Mesothelial cell of epicardium (in vitro differentiated cells): ENCODE measurements at regions not wholly inside any gene's neighbourhood (a gene's known extent, or its start where the extent isn't known, plus 50 kb on each side); places are given as distances from the start of the nearest gene placed in this dataset.
A peak's percentile ranks its signal among the peaks of the same experiment; 100 is the strongest.

Source experiments
- DNase-seq, 2 experiments: peaks; one replicate each; pipeline ENCODE4 v3.0.0; 2021; ENCODE audit warnings: low spot score in 2 of 2; ENCODE audit not compliant: unreplicated experiment in 2 of 2
- H3K27ac Mint-ChIP-seq: 2 replicates; pipeline ENCODE4 v1.8.0; 2021; ENCODE audit warnings: mixed read lengths
- H3K27me3 Mint-ChIP-seq: 2 replicates; pipeline ENCODE4 v1.8.0; 2021; ENCODE audit warnings: low read depth, mixed read lengths
- H3K36me3 Mint-ChIP-seq: 2 replicates; pipeline ENCODE4 v1.8.0; 2021; ENCODE audit warnings: mixed read lengths
- H3K4me1 Mint-ChIP-seq: 2 replicates; pipeline ENCODE4 v1.8.0; 2021; ENCODE audit warnings: mixed read lengths
- H3K4me3 Mint-ChIP-seq: 2 replicates; pipeline ENCODE4 v1.8.0; 2021; ENCODE audit warnings: mild to moderate bottlenecking, moderate library complexity, mixed read lengths
- H3K9me3 Mint-ChIP-seq: 2 replicates; pipeline ENCODE4 v1.8.0; 2021; ENCODE audit warnings: mixed read lengths
- TF ChIP-seq, protein P1 (sequence below): fragments of 200-600 bp; sonication (generic); IDR thresholded peaks from one replicate; pipeline ENCODE4 v1.5.0; 2021; ENCODE audit warnings: antibody characterized with exemption; ENCODE audit not compliant: unreplicated experiment

DNA sequence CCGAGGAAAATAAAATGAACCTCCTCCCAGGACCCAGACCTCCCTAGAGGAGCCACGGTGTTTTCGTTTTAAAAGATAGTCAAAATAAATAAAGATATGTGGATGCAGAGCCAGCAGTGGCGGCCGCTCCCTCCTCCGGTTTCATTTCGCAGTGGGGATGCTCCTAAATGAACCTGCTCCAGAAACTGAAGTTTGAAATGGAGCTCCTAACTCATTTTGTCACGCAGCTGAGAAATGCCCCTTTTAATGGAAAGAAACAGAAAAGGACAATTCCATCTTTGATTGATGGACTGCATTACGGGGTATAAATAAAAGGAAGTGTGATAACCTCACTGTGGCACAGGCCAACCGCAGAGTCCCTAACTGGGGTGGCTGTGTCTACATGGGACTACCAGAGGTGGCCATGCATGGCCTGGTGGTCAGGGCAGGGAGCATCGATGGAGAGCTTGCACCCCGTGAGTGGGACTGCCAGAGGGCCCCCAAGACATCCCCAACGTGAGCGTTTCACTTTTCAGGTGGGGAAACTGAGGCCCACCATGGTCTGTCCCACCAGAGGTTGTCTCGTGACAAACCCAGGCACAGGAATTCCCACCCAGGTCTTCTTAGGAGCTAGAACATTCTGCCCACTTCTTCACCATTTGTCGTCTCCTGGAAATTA is 426.6 kb downstream of the BRD1 start:
- Mint-ChIP-seq H3K4me3 (no peak overlapping the region), H3K27me3 (peaks cover 9% of the 10 kb centered on the region), H3K4me1 (no peaks in the 10 kb centered on the region), H3K36me3 (no peaks in the 10 kb centered on the region), H3K9me3 (no peaks in the 10 kb centered on the region), H3K27ac (no peak overlapping the region)
- DNase-seq = no peak
- TF ChIP-seq, protein P1, sequence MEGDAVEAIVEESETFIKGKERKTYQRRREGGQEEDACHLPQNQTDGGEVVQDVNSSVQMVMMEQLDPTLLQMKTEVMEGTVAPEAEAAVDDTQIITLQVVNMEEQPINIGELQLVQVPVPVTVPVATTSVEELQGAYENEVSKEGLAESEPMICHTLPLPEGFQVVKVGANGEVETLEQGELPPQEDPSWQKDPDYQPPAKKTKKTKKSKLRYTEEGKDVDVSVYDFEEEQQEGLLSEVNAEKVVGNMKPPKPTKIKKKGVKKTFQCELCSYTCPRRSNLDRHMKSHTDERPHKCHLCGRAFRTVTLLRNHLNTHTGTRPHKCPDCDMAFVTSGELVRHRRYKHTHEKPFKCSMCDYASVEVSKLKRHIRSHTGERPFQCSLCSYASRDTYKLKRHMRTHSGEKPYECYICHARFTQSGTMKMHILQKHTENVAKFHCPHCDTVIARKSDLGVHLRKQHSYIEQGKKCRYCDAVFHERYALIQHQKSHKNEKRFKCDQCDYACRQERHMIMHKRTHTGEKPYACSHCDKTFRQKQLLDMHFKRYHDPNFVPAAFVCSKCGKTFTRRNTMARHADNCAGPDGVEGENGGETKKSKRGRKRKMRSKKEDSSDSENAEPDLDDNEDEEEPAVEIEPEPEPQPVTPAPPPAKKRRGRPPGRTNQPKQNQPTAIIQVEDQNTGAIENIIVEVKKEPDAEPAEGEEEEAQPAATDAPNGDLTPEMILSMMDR = no peak

- no peaks in the 10 kb centered on the region for H3K4me1 Mint-ChIP-seq
- H3K36me3 Mint-ChIP-seq = no peaks in the 10 kb centered on the region
- DNase-seq = peak in 1 of 2 experiments; percentile 35
- no peak overlapping the region for H3K4me3 Mint-ChIP-seq
- no peaks in the 10 kb centered on the region for H3K9me3 Mint-ChIP-seq
- TF ChIP-seq, protein P1 = no peak
- no peak overlapping the region for H3K27ac Mint-ChIP-seq
- peaks cover 8% of the 10 kb centered on the region for H3K27me3 Mint-ChIP-seq
Observed at GRCh38 chr22:49400136-49400940, 427.3 kb downstream of the BRD1 start.

- Mint-ChIP-seq H3K27me3 (peaks cover 6% of the 10 kb centered on the region), H3K4me1 (no peaks in the 10 kb centered on the region), H3K36me3 (no peaks in the 10 kb centered on the region), H3K4me3 (no peak overlapping the region), H3K9me3 (no peaks in the 10 kb centered on the region), H3K27ac (no peak overlapping the region)
- DNase-seq = peak in 1 of 2 experiments; percentile 33
- TF ChIP-seq, protein P1 = no peak
Observed at GRCh38 chr22:49398646-49399045, 429.0 kb downstream of the BRD1 start.

- peaks cover 7% of the 10 kb centered on the region for H3K27me3 Mint-ChIP-seq
- no peak for DNase-seq
- H3K9me3 Mint-ChIP-seq = no peaks in the 10 kb centered on the region
- no peaks in the 10 kb centered on the region for H3K36me3 Mint-ChIP-seq
- no peak overlapping the region for H3K4me3 Mint-ChIP-seq
- TF ChIP-seq, protein P1 = no peak
- no peak overlapping the region for H3K27ac Mint-ChIP-seq
- no peaks in the 10 kb centered on the region for H3K4me1 Mint-ChIP-seq
Observed at GRCh38 chr22:49398115-49398514, 429.6 kb downstream of the BRD1 start.

DNA sequence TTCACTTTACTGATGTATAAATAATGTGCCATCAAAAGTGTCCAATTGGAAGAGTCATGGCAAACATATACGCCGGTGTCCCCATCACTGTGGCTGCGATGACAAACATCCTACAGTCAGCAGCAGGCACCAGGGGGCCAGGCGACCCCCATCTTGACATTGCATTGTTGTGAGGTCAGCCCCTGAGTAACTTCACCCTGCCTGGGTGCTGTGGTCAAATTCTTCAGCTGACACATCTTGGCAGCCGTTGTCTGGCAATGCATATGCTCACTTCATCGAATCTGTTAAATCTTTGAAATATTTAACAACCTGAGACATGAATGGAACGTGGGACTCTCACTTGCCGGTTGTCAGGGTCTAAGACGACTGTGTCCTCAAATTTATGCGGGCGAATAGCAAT is 430.9 kb downstream of the BRD1 start:
- TF ChIP-seq, protein P1 = no peak
- no peaks in the 10 kb centered on the region for H3K4me1 Mint-ChIP-seq
- H3K36me3 Mint-ChIP-seq = no peaks in the 10 kb centered on the region
- no peak overlapping the region for H3K4me3 Mint-ChIP-seq
- DNase-seq = peak in 1 of 2 experiments; percentile 13
- no peaks in the 10 kb centered on the region for H3K9me3 Mint-ChIP-seq
- H3K27ac Mint-ChIP-seq = no peak overlapping the region
- H3K27me3 Mint-ChIP-seq = peaks cover 7% of the 10 kb centered on the region
